NT2/D1 (cell line): ENCODE measurements at regions not wholly inside any gene's neighbourhood (a gene's known extent, or its start where the extent isn't known, plus 50 kb on each side); places are given as distances from the start of the nearest gene placed in this dataset.
"Not testable (repeated sequence)": the region's sequence is repeated elsewhere in the genome, so short reads cannot be mapped to it uniquely, and the experiment has no call there.

Experiments used
- DNase-seq: peaks from one replicate; pipeline ENCODE4 v3.0.0-alpha.2; 2011; ENCODE audit warnings: low read depth, low spot score
- H3K27me3 ChIP-seq: 2 replicates; pipeline ENCODE4 v1.6.0; 2011; ENCODE audit warnings: mild to moderate bottlenecking; ENCODE audit not compliant: insufficient read length, insufficient read depth
- H3K36me3 ChIP-seq: 2 replicates; pipeline ENCODE4 v1.6.1; 2011; ENCODE audit warnings: mild to moderate bottlenecking, low read length, mixed read lengths; ENCODE audit not compliant: insufficient read depth, insufficient read length
- H3K4me1 ChIP-seq: 2 replicates; pipeline ENCODE4 v1.5.1; 2011; ENCODE audit not compliant: insufficient read depth, insufficient read length
- H3K4me3 ChIP-seq: 2 replicates; pipeline ENCODE4 v1.5.1; 2011; ENCODE audit warnings: low read depth; ENCODE audit not compliant: insufficient read length
- H3K9ac ChIP-seq: 2 replicates; pipeline ENCODE4 v1.6.0; 2011; ENCODE audit warnings: low read depth; ENCODE audit not compliant: insufficient read length
- H3K9me3 ChIP-seq: 2 replicates; pipeline ENCODE4 v1.5.1; 2011; ENCODE audit warnings: mild to moderate bottlenecking, low read length; ENCODE audit not compliant: insufficient read depth
- SUZ12 ChIP-seq: IDR thresholded peaks from 2 replicates; pipeline ENCODE4 v1.6.1; 2011; ENCODE audit not compliant: insufficient read length, insufficient read depth; ENCODE audit errors: extremely low read depth
- YY1 ChIP-seq: IDR thresholded peaks from 2 replicates; pipeline ENCODE4 v1.6.1; 2011; ENCODE audit not compliant: insufficient read length, insufficient read depth
- ZNF274 ChIP-seq: IDR thresholded peaks from 2 replicates; pipeline ENCODE4 v1.6.1; 2011; ENCODE audit warnings: mild to moderate bottlenecking, low read depth, low read length

DNA sequence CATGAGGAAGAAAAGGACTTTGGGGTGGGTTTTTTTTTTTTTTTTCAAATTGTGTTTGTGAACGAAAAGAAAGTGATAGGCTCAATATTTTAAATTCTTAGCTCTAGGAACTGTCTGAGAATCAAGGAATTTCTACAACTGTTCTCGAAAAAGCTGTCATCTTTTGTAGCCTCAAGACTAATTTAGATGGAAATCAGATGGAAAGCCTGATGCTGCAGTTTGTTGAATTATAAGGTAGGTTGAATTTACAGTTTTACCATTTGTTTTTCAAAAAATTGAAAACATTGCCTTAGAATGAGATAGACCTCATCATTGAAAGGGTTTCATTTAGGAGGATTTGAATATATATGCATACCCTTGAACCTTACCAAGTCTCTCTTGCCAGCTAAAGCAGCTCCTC lies 109.3 kb upstream of the TRHDE start:
- H3K4me3 ChIP-seq = no peak overlapping the region

DNA sequence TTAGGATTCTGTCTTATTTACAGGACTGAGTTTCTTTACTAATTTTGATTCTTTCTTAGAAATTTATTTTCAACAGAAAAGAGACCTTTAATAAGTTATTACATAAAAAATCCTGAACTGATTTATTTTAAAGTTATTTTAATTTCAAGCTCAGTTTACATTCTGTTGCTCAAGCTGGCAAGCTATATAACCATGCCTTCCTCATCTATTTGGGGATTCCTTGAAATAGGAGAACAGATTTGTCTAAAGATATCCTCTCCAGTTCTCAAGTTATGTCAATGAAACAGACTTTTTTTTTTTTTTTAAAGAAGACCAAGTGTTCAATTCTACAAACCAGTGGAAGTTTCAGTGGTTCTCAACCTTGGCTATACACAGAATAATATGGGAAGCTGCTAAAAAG lies 103.3 kb upstream of the TRHDE start:
- no peak for DNase-seq
- H3K4me3 ChIP-seq = no peak overlapping the region
- H3K36me3 ChIP-seq = no peaks in the 10 kb centered on the region
- TF ChIP-seq SUZ12 (no peak), YY1 (no peak), ZNF274 (no peak)
- H3K9me3 ChIP-seq = no peaks in the 10 kb centered on the region
- H3K4me1 ChIP-seq = no peaks in the 10 kb centered on the region
- no peaks in the 10 kb centered on the region for H3K27me3 ChIP-seq
- H3K9ac ChIP-seq = no peak overlapping the region

More for the DNA sequence above, 109.3 kb upstream of the TRHDE start:
- Histone ChIP-seq H3K36me3 (no peaks in the 10 kb centered on the region), H3K9ac (no peak overlapping the region), H3K27me3 (no peaks in the 10 kb centered on the region), H3K9me3 (no peaks in the 10 kb centered on the region), H3K4me1 (no peaks in the 10 kb centered on the region)
- TF ChIP-seq ZNF274 (no peak), YY1 (no peak), SUZ12 (no peak)
- DNase-seq = no peak

DNA sequence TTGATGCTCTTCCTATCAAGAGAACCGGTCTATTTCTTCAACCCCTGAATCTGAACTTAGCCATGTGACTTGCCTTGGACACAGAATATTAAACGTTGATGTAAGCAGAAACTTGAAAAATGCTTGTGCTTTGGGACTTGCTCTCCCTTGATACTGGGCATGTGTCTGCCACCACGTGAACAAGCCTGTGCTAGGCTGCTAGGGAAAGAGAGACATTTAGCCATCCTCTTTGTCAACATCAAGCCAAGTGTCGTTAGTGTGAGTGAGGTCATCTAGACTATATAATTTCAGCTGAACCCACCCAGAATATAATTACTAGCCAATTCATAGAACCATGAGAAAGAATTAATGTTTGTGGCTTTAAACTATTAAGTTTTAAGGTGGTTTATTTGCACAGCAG lies 98.2 kb upstream of the TRHDE start:
- TF ChIP-seq ZNF274 (no peak), SUZ12 (no peak), YY1 (no peak)
- Histone ChIP-seq H3K9ac (no peak overlapping the region), H3K9me3 (no peaks in the 10 kb centered on the region), H3K36me3 (no peaks in the 10 kb centered on the region), H3K4me1 (no peaks in the 10 kb centered on the region), H3K4me3 (no peak overlapping the region), H3K27me3 (no peaks in the 10 kb centered on the region)
- no peak for DNase-seq

DNA sequence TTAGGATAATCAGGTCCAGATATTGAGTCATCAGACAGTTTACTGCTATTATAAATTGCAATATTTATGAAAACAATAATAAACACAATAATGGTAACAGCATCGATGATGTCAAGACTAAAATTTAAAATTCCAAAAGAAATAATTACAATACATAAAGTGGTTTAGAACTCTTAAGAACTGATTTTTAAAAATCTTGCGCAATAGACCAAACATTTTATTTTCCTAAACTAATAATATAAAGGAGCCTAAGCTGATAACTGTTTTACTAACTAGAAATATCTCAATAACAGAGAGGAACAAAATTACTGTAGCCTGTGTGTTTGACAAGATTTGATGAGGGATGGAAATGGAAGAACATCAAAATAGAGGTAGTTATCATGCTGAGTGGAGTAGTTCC lies 93.9 kb upstream of the TRHDE start:
- H3K27me3 ChIP-seq = no peaks in the 10 kb centered on the region
- no peak for DNase-seq
- TF ChIP-seq YY1 (no peak), SUZ12 (no peak), ZNF274 (no peak)
- H3K4me1 ChIP-seq = no peaks in the 10 kb centered on the region
- no peaks in the 10 kb centered on the region for H3K9me3 ChIP-seq
- no peak overlapping the region for H3K4me3 ChIP-seq
- H3K36me3 ChIP-seq = no peaks in the 10 kb centered on the region
- H3K9ac ChIP-seq = no peak overlapping the region

DNA sequence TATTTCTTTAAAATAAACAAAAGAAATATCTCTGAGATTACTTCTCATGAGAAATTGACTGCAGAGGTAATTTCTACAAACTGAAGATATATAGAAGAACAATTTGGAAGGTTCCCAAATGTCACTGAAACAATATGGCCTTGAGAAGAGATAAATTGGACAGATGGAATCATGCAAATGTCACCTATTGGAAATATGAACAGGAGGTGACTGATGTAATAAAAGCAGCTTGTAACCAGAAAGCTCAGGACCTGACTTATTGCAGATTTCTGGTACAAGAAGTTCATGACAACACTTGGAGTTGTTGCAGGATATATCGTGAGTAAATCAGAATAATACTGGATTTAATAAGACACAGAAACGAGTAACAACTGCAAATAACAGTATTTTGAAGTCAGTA lies 93.3 kb upstream of the TRHDE start:
- Histone ChIP-seq H3K9me3 (no peaks in the 10 kb centered on the region), H3K4me3 (no peak overlapping the region), H3K27me3 (no peaks in the 10 kb centered on the region), H3K36me3 (no peaks in the 10 kb centered on the region), H3K9ac (no peak overlapping the region), H3K4me1 (no peaks in the 10 kb centered on the region)
- TF ChIP-seq YY1 (no peak), SUZ12 (no peak), ZNF274 (no peak)
- DNase-seq = no peak

DNA sequence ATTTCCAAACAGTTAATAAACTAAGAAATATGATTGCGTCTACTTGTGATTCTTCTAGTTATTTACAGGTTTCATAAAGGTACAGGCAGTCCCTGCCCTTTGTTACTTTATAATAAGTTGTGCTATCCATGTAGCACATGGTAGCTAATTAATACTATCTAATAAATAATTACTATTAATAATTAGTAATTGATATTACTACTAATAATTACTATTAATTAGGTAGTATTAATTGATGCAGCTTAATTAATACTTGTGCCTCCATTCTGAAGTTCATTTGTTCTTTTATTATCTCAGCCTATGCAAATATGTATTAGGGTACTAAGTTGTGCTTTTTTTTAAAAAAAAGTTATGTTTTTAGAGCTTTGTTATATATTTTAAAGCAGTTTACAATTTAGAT lies 92.3 kb upstream of the TRHDE start:
- Histone ChIP-seq H3K27me3 (no peaks in the 10 kb centered on the region), H3K4me3 (no peak overlapping the region)
- TF ChIP-seq ZNF274 (no peak), SUZ12 (no peak), YY1 (no peak)

GRCh38 chr12:72184971-72185533 lies 87.1 kb upstream of the TRHDE start:
- DNase-seq, H3K36me3 ChIP-seq, H3K9me3 ChIP-seq, H3K4me3 ChIP-seq, H3K9ac ChIP-seq, H3K4me1 ChIP-seq, H3K27me3 ChIP-seq: not testable (repeated sequence)

More for the DNA sequence above, 92.3 kb upstream of the TRHDE start:
- H3K9me3 ChIP-seq = no peaks in the 10 kb centered on the region
- no peak overlapping the region for H3K9ac ChIP-seq
- H3K4me1 ChIP-seq = no peaks in the 10 kb centered on the region
- no peaks in the 10 kb centered on the region for H3K36me3 ChIP-seq
- DNase-seq = no peak

GRCh38 chr12:72189266-72189665 lies 82.9 kb upstream of the TRHDE start:
- DNase-seq = no peak
- H3K4me1 ChIP-seq = no peaks in the 10 kb centered on the region
- no peaks in the 10 kb centered on the region for H3K9me3 ChIP-seq
- H3K27me3 ChIP-seq = no peaks in the 10 kb centered on the region
- no peak for TF ChIP-seq ZNF274
- no peak for TF ChIP-seq YY1
- TF ChIP-seq SUZ12 = no peak
- H3K9ac ChIP-seq = no peak overlapping the region
- H3K36me3 ChIP-seq = no peaks in the 10 kb centered on the region
- H3K4me3 ChIP-seq = no peak overlapping the region
